Dedifferentiated amniotic fluid mesenchymal stem cell (primary cell): ENCODE measurements at regions not wholly inside any gene's neighbourhood (a gene's known extent, or its start where the extent isn't known, plus 50 kb on each side); places are given as distances from the start of the nearest gene placed in this dataset.
A peak's percentile ranks its signal among the peaks of the same experiment; 100 is the strongest.

Experiments
- DNase-seq: peaks from one replicate; pipeline ENCODE4 v3.0.0-alpha.2; 2016; ENCODE audit errors: extremely low spot score

GRCh38 chr2:217625557-217626169 is 377.1 kb downstream of the TNS1 start:
- no peak for DNase-seq

GRCh38 chr2:217623281-217623912 is 379.4 kb downstream of the TNS1 start:
- no peak for DNase-seq

- DNase-seq = peak; percentile 23
Measured at GRCh38 chr2:217622205-217623060, 380.4 kb downstream of the TNS1 start.

GRCh38 chr2:217621391-217621801 is 381.4 kb downstream of the TNS1 start:
- DNase-seq = no peak

GRCh38 chr2:217618744-217619143 is 384.1 kb downstream of the TNS1 start:
- no peak for DNase-seq

- no peak for DNase-seq
Measured at GRCh38 chr2:217617616-217618022, 385.2 kb downstream of the TNS1 start.

- DNase-seq = peak; percentile 65
Measured at GRCh38 chr2:217616936-217617335, 385.9 kb downstream of the TNS1 start.

GRCh38 chr2:217615171-217615570 is 387.6 kb downstream of the TNS1 start:
- no peak for DNase-seq

- no peak for DNase-seq
Measured at GRCh38 chr2:217614498-217614897, 388.3 kb downstream of the TNS1 start.

- DNase-seq = no peak
Measured at GRCh38 chr2:217614096-217614495, 388.7 kb downstream of the TNS1 start.

- DNase-seq = no peak
Measured at GRCh38 chr2:217612920-217613319, 389.9 kb downstream of the TNS1 start.

GRCh38 chr2:217612211-217612610 is 390.6 kb downstream of the TNS1 start:
- no peak for DNase-seq

GRCh38 chr2:217611626-217612127 is 391.1 kb downstream of the TNS1 start:
- DNase-seq = no peak

- DNase-seq = no peak
Measured at GRCh38 chr2:217611056-217611455, 391.7 kb downstream of the TNS1 start.

- no peak for DNase-seq
Measured at GRCh38 chr2:217610401-217610814, 392.4 kb downstream of the TNS1 start.

GRCh38 chr2:217609952-217610351 is 392.8 kb downstream of the TNS1 start:
- no peak for DNase-seq

- DNase-seq = no peak
Measured at GRCh38 chr2:217606296-217606695, 396.5 kb downstream of the TNS1 start.

GRCh38 chr2:217604527-217605194 is 398.1 kb downstream of the TNS1 start:
- DNase-seq = no peak

GRCh38 chr2:217601601-217602000 is 401.2 kb downstream of the TNS1 start:
- no peak for DNase-seq

GRCh38 chr2:217599906-217600305 is 402.9 kb downstream of the TNS1 start:
- DNase-seq = no peak

GRCh38 chr2:217597681-217598080 is 405.1 kb downstream of the TNS1 start:
- DNase-seq = no peak

- DNase-seq = no peak
Measured at GRCh38 chr2:217597145-217597544, 405.6 kb downstream of the TNS1 start.
